ENCODE measurements at regions not wholly inside any gene's neighbourhood (a gene's known extent, or its start where the extent isn't known, plus 50 kb on each side); places are given as distances from the start of the nearest gene placed in this dataset.
"Not testable (repeated sequence)": the region's sequence is repeated elsewhere in the genome, so short reads cannot be mapped to it uniquely, and the experiment has no call there.

GRCh38 chr18:30781601-30782000 lies 260.9 kb downstream of the DSC3 start:
- H3K27ac ChIP-seq (ENCODE audit: low read depth, low read length), result no peak overlapping the region
- H3K9ac ChIP-seq (ENCODE audit: low read length), result no peak overlapping the region
- no peaks in the 10 kb centered on the region for H3K79me2 ChIP-seq (ENCODE audit: control insufficient read depth, insufficient read depth, low read length, poor library complexity)
- no peak overlapping the region for H4K12ac ChIP-seq (ENCODE audit: low read depth, low read length)
- no CpG with 5 or more reads among the region's 2 CpGs for WGBS (ENCODE audit: extremely low coverage, insufficient coverage, insufficient read length)
- no peak overlapping the region for H3K4ac ChIP-seq (ENCODE audit: low read depth, low read length)
- no peaks in the 10 kb centered on the region for H3K27me3 ChIP-seq (ENCODE audit: insufficient read depth, low read length)
- H2BK5ac ChIP-seq (ENCODE audit: low read depth, low read length, poor library complexity), result no peak overlapping the region
- H3K79me1 ChIP-seq (ENCODE audit: low read length), result no peaks in the 10 kb centered on the region
- no peak overlapping the region for H3K4me2 ChIP-seq (ENCODE audit: low read length)
- H4K8ac ChIP-seq (ENCODE audit: low read depth, low read length), result no peak overlapping the region
- no peak overlapping the region for H3K18ac ChIP-seq (ENCODE audit: low read length)
- H3K4me3 ChIP-seq (ENCODE audit: low read depth, low read length), result no peak overlapping the region
- H3K4me1 ChIP-seq (ENCODE audit: control insufficient read depth in 1 of 2, insufficient read depth in 2 of 2, low read length in 2 of 2), result no peaks in the 10 kb centered on the region
- H2AFZ ChIP-seq (ENCODE audit: insufficient read depth, low read length, poor library complexity), result no peak overlapping the region
- H3K36me3 ChIP-seq (ENCODE audit: control insufficient read depth in 1 of 2, insufficient read depth in 2 of 2, low read length in 2 of 2), result no peaks in the 10 kb centered on the region
- H3K9me3 ChIP-seq (ENCODE audit: insufficient read depth, low read depth, low read length), result peaks cover 2% of the 10 kb centered on the region
- H3K23ac ChIP-seq (ENCODE audit: low read length), result no peak overlapping the region
- H4K91ac ChIP-seq (ENCODE audit: low read depth, low read length), result no peak overlapping the region
- H2BK12ac ChIP-seq (ENCODE audit: low read length), result no peak overlapping the region
- no peak overlapping the region for H2BK120ac ChIP-seq (ENCODE audit: insufficient read depth, low read length, poor library complexity)
- H3K14ac ChIP-seq (ENCODE audit: low read length), result no peak overlapping the region
- no peak overlapping the region for H2AK5ac ChIP-seq (ENCODE audit: low read length)
- no peak for DNase-seq

DNA sequence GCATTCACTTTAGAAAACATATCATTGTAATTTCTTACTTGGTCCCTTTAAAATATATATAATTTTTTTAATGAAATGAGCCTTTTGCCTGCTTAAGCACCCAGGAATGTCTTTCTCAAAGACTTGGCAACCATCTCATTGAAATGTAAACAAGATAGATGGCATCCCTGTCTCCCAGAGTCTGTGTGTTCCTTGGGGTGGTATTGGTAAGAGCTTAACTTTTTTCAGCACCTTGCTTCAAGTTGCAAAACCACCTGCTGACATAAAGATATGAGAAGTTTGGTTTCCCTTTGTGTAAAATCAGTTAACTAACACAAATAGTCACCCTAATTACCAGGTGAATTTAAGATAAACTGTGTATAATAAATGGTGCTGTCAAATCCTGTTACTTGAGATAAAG lies 266.9 kb downstream of the DSC3 start:
- no peak overlapping the region for H2BK12ac ChIP-seq (ENCODE audit: low read length)
- DNase-seq, result no peak
- H3K4ac ChIP-seq (ENCODE audit: low read depth, low read length), result no peak overlapping the region
- no peak overlapping the region for H2AK5ac ChIP-seq (ENCODE audit: low read length)
- H2AFZ ChIP-seq (ENCODE audit: insufficient read depth, low read length, poor library complexity), result no peak overlapping the region
- no peak overlapping the region for H3K18ac ChIP-seq (ENCODE audit: low read length)
- no peak overlapping the region for H2BK5ac ChIP-seq (ENCODE audit: low read depth, low read length, poor library complexity)
- no peaks in the 10 kb centered on the region for H3K79me2 ChIP-seq (ENCODE audit: control insufficient read depth, insufficient read depth, low read length, poor library complexity)
- no peaks in the 10 kb centered on the region for H3K4me1 ChIP-seq (ENCODE audit: control insufficient read depth in 1 of 2, insufficient read depth in 2 of 2, low read length in 2 of 2)
- H3K36me3 ChIP-seq (ENCODE audit: control insufficient read depth in 1 of 2, insufficient read depth in 2 of 2, low read length in 2 of 2), result no peaks in the 10 kb centered on the region
- no peak overlapping the region for H3K4me3 ChIP-seq (ENCODE audit: low read depth, low read length)
- H3K27me3 ChIP-seq (ENCODE audit: insufficient read depth, low read length), result no peaks in the 10 kb centered on the region
- H2BK120ac ChIP-seq (ENCODE audit: insufficient read depth, low read length, poor library complexity), result no peak overlapping the region
- no peak overlapping the region for H3K14ac ChIP-seq (ENCODE audit: low read length)
- no peak overlapping the region for H4K8ac ChIP-seq (ENCODE audit: low read depth, low read length)
- H4K12ac ChIP-seq (ENCODE audit: low read depth, low read length), result no peak overlapping the region
- H3K9ac ChIP-seq (ENCODE audit: low read length), result no peak overlapping the region
- no peak overlapping the region for H3K27ac ChIP-seq (ENCODE audit: low read depth, low read length)
- H3K9me3 ChIP-seq (ENCODE audit: insufficient read depth, low read depth, low read length), result no peaks in the 10 kb centered on the region
- H4K91ac ChIP-seq (ENCODE audit: low read depth, low read length), result no peak overlapping the region
- H3K4me2 ChIP-seq (ENCODE audit: low read length), result no peak overlapping the region
- H3K23ac ChIP-seq (ENCODE audit: low read length), result no peak overlapping the region
- H3K79me1 ChIP-seq (ENCODE audit: low read length), result no peaks in the 10 kb centered on the region

DNA sequence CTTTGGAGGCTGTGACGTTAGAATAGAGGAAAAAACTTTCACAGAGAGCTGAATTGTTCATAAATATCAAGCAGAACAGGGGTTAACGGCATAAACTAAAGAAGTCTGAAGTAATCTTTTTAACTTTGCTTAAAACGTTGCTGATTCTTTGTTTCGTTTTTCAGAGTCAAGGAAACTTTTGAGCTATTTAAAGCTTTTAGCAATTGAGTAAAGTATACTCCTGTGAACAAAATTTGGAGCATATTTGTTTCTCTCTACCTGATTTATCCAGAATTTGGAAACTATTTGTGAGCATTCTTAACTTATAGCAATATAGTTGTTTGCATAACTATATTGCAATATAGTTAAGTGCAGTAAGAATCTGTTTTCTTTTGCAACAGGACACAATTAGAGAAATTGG lies 270.4 kb downstream of the DSC3 start:
- not testable (repeated sequence) for H4K91ac ChIP-seq (ENCODE audit: low read depth, low read length); H3K9me3 ChIP-seq (ENCODE audit: insufficient read depth, low read depth, low read length); H3K9ac ChIP-seq (ENCODE audit: low read length); H4K12ac ChIP-seq (ENCODE audit: low read depth, low read length); H3K4me1 ChIP-seq (ENCODE audit: control insufficient read depth in 1 of 2, insufficient read depth in 2 of 2, low read length in 2 of 2); H3K27ac ChIP-seq (ENCODE audit: low read depth, low read length); H2BK5ac ChIP-seq (ENCODE audit: low read depth, low read length, poor library complexity); H2BK120ac ChIP-seq (ENCODE audit: insufficient read depth, low read length, poor library complexity); H3K79me2 ChIP-seq (ENCODE audit: control insufficient read depth, insufficient read depth, low read length, poor library complexity); H3K18ac ChIP-seq (ENCODE audit: low read length); H3K4ac ChIP-seq (ENCODE audit: low read depth, low read length); DNase-seq; H3K4me2 ChIP-seq (ENCODE audit: low read length); H4K8ac ChIP-seq (ENCODE audit: low read depth, low read length); H3K79me1 ChIP-seq (ENCODE audit: low read length); H3K14ac ChIP-seq (ENCODE audit: low read length); H2AFZ ChIP-seq (ENCODE audit: insufficient read depth, low read length, poor library complexity); H2AK5ac ChIP-seq (ENCODE audit: low read length); H3K4me3 ChIP-seq (ENCODE audit: low read depth, low read length); H3K27me3 ChIP-seq (ENCODE audit: insufficient read depth, low read length); H3K36me3 ChIP-seq (ENCODE audit: control insufficient read depth in 1 of 2, insufficient read depth in 2 of 2, low read length in 2 of 2); H3K23ac ChIP-seq (ENCODE audit: low read length); H2BK12ac ChIP-seq (ENCODE audit: low read length)
- WGBS (ENCODE audit: extremely low coverage, insufficient coverage, insufficient read length), result no CpG with 5 or more reads among the region's 4 CpGs

- DNase-seq, result no peak
- WGBS (ENCODE audit: extremely low coverage, insufficient coverage, insufficient read length), result no CpG with 5 or more reads among the region's 1 CpG
These were observed 276.5 kb downstream of the DSC3 start for GRCh38 chr18:30766053-30766452.

More at GRCh38 chr18:30766053-30766452, 276.5 kb downstream of the DSC3 start:
- H3K27ac ChIP-seq (ENCODE audit: low read depth, low read length), result no peak overlapping the region
- H3K4me1 ChIP-seq (ENCODE audit: control insufficient read depth in 1 of 2, insufficient read depth in 2 of 2, low read length in 2 of 2), result no peaks in the 10 kb centered on the region
- no peak overlapping the region for H2BK120ac ChIP-seq (ENCODE audit: insufficient read depth, low read length, poor library complexity)
- H4K91ac ChIP-seq (ENCODE audit: low read depth, low read length), result no peak overlapping the region
- H3K4ac ChIP-seq (ENCODE audit: low read depth, low read length), result no peak overlapping the region
- no peak overlapping the region for H3K9ac ChIP-seq (ENCODE audit: low read length)
- H3K23ac ChIP-seq (ENCODE audit: low read length), result no peak overlapping the region
- H2BK12ac ChIP-seq (ENCODE audit: low read length), result no peak overlapping the region
- H3K14ac ChIP-seq (ENCODE audit: low read length), result no peak overlapping the region
- H3K79me1 ChIP-seq (ENCODE audit: low read length), result no peaks in the 10 kb centered on the region
- H4K8ac ChIP-seq (ENCODE audit: low read depth, low read length), result no peak overlapping the region
- no peaks in the 10 kb centered on the region for H3K79me2 ChIP-seq (ENCODE audit: control insufficient read depth, insufficient read depth, low read length, poor library complexity)
- H3K4me3 ChIP-seq (ENCODE audit: low read depth, low read length), result no peak overlapping the region
- no peak overlapping the region for H2AFZ ChIP-seq (ENCODE audit: insufficient read depth, low read length, poor library complexity)
- H3K36me3 ChIP-seq (ENCODE audit: control insufficient read depth in 1 of 2, insufficient read depth in 2 of 2, low read length in 2 of 2), result no peaks in the 10 kb centered on the region
- H4K12ac ChIP-seq (ENCODE audit: low read depth, low read length), result no peak overlapping the region
- H3K18ac ChIP-seq (ENCODE audit: low read length), result no peak overlapping the region
- no peak overlapping the region for H2BK5ac ChIP-seq (ENCODE audit: low read depth, low read length, poor library complexity)
- H3K4me2 ChIP-seq (ENCODE audit: low read length), result no peak overlapping the region
- H2AK5ac ChIP-seq (ENCODE audit: low read length), result no peak overlapping the region
- H3K27me3 ChIP-seq (ENCODE audit: insufficient read depth, low read length), result no peaks in the 10 kb centered on the region
- no peaks in the 10 kb centered on the region for H3K9me3 ChIP-seq (ENCODE audit: insufficient read depth, low read depth, low read length)
